ENCODE measurements at regions not wholly inside any gene's neighbourhood (a gene's known extent, or its start where the extent isn't known, plus 50 kb on each side); places are given as distances from the start of the nearest gene placed in this dataset.

DNA sequence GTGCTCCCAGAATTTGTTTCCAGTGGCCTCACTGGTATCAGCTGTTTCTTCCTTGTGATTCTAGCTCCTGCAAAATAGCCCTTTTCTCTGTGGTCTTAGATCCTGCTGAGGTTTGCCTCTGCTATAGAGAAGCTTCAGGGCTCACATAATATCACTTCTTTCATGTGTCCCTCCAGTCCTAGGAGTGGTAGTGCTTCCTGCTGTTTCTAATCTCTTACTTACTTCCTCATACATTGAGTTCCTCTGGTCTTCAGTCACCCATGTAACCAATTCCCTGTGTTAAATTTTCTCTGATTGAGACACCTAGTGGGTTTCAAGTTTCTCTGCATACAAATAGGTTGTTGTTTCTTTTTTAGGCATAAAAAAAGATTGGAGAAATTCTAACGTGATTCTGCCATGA is 1567.9 kb downstream of the ARAP2 start:
- Histone ChIP-seq H3K9ac (replicated peaks in 1 of 4; ENCODE audit: extremely low read depth in 1 of 4, low read depth in 3 of 4, low read length in 3 of 4) (no peak overlapping the region), H2BK5ac (ENCODE audit: low read depth, low read length) (no peak overlapping the region), H2BK12ac (ENCODE audit: low read depth, low read length) (no peak overlapping the region), H2BK15ac (ENCODE audit: low read length) (no peak overlapping the region), H4K91ac (replicated peaks; ENCODE audit: insufficient read length, low read length) (no peak overlapping the region), H2BK120ac (replicated peaks; ENCODE audit: low read depth, low read length) (no peak overlapping the region), H3K79me2 (ENCODE audit: control insufficient read depth in 1 of 2, insufficient read depth in 2 of 2, low read length in 2 of 2) (no peaks in the 10 kb centered on the region), H3K23me2 (ENCODE audit: low read depth, low read length) (no peaks in the 10 kb centered on the region), H3K4me2 (ENCODE audit: insufficient read depth in 1 of 2, low read depth in 2 of 2, low read length in 2 of 2) (no peak overlapping the region), H3K4ac (replicated peaks; ENCODE audit: insufficient read length, low read depth, low read length) (no peak overlapping the region), H4K8ac (ENCODE audit: extremely low read depth, insufficient read depth, low read length) (no peak overlapping the region), H3K9me3 (ENCODE audit: insufficient read depth in 2 of 2, low read depth in 1 of 2, low read length in 1 of 2) (no peaks in the 10 kb centered on the region), H2AK5ac (ENCODE audit: low read depth, low read length) (no peak overlapping the region), H3K4me3 (ENCODE audit: extremely low read depth in 1 of 4, insufficient read depth in 2 of 4, low read depth in 3 of 4, low read length in 4 of 4) (no peak overlapping the region), H3K27me3 (replicated peaks in 1 of 4; ENCODE audit: control insufficient read depth in 3 of 4, extremely low read depth in 1 of 4, insufficient read depth in 3 of 4, low read length in 3 of 4) (no peaks in the 10 kb centered on the region), H3K18ac (ENCODE audit: extremely low read depth, low read length) (no peak overlapping the region), H2AFZ (ENCODE audit: low read length) (peak overlapping the region; percentile 96), H4K20me1 (replicated peaks in 1 of 2; ENCODE audit: control insufficient read depth in 1 of 2, insufficient read depth in 2 of 2, low read length in 2 of 2) (no peaks in the 10 kb centered on the region), H2BK20ac (ENCODE audit: low read length) (no peak overlapping the region), H3K14ac (ENCODE audit: insufficient read length) (no peak overlapping the region), H3K23ac (ENCODE audit: insufficient read length) (no peak overlapping the region), H3K56ac (replicated peaks; ENCODE audit: insufficient read length, low read depth, low read length) (no peak overlapping the region), H3K4me1 (replicated peaks in 1 of 4; ENCODE audit: control insufficient read depth in 3 of 4, insufficient read depth in 4 of 4, low read length in 3 of 4) (no peaks in the 10 kb centered on the region), H3K27ac (ENCODE audit: low read depth, low read length) (no peak overlapping the region), H4K5ac (ENCODE audit: insufficient read length, low read depth, low read length) (no peak overlapping the region), H3K36me3 (ENCODE audit: control insufficient read depth in 2 of 4, insufficient read depth in 4 of 4, low read length in 3 of 4) (no peaks in the 10 kb centered on the region), H3K79me1 (ENCODE audit: low read depth, low read length) (no peaks in the 10 kb centered on the region)
- FAIRE-seq (no peak), DNase-seq (ENCODE audit: low read depth in 1 of 2, low spot score in 2 of 2) (no peak)
- ChIA-PET POLR2A (ENCODE audit: partially characterized antibody) (no interaction called here), CTCF (ENCODE audit: partially characterized antibody) (no interaction called here)
- 75% methylated on average over 1 of the region's 1 CpG; no CpG with 5 or more reads in 1 of the 2 experiments for WGBS, 2 experiments (ENCODE audit: extremely low coverage in 1 of 2, insufficient coverage in 1 of 2, insufficient read length in 1 of 2, insufficient replicate concordance in 2 of 2, low coverage in 1 of 2, low lambda C conversion rate in 2 of 2, missing lambda C conversion rate in 1 of 2)
- TF ChIP-seq ATF2 (IDR thresholded peaks at IDR 0.05; ENCODE audit: low read length) (no peak), JUND (IDR thresholded peaks at IDR 0.05; ENCODE audit: low read length) (no peak), ZNF274 (IDR thresholded peaks at IDR 0.05; ENCODE audit: borderline replicate concordance, extremely low read depth, low read length) (no peak)
